22Rv1 (cell line): ENCODE measurements at regions not wholly inside any gene's neighbourhood (a gene's known extent, or its start where the extent isn't known, plus 50 kb on each side); places are given as distances from the start of the nearest gene placed in this dataset.

Source experiments
- H3K27ac ChIP-seq: fragments of 450-650 bp; 2 replicates; pipeline ENCODE4 v1.5.1; 2017
- CTCF ChIP-seq: fragments of 450-650 bp; IDR thresholded peaks from 2 replicates; pipeline ENCODE4 v1.5.1; 2017; ENCODE audit warnings: mild to moderate bottlenecking
- ZFX ChIP-seq: fragments of 450-650 bp; IDR thresholded peaks from 2 replicates; pipeline ENCODE4 v1.6.1; 2017; ENCODE audit warnings: antibody characterized with exemption, borderline replicate concordance

GRCh38 chr10:37576154-37576553 is 281.3 kb downstream of the ZNF248 start:
- no peak for TF ChIP-seq ZFX
- no peak for TF ChIP-seq CTCF
- H3K27ac ChIP-seq, result no peak overlapping the region

- H3K27ac ChIP-seq, result no peak overlapping the region
- TF ChIP-seq ZFX, result no peak
- no peak for TF ChIP-seq CTCF
Measured at GRCh38 chr10:37572206-37572605, 285.2 kb downstream of the ZNF248 start.

GRCh38 chr10:37566332-37566731 is 291.1 kb downstream of the ZNF248 start:
- H3K27ac ChIP-seq, result no peak overlapping the region
- no peak for TF ChIP-seq CTCF
- TF ChIP-seq ZFX, result no peak

- TF ChIP-seq ZFX (no peak), CTCF (no peak)
- H3K27ac ChIP-seq, result no peak overlapping the region
Measured at GRCh38 chr10:37563715-37564108, 293.7 kb downstream of the ZNF248 start.

- TF ChIP-seq CTCF, result no peak
- TF ChIP-seq ZFX, result no peak
- H3K27ac ChIP-seq, result no peak overlapping the region
Measured at GRCh38 chr10:37563107-37563714, 294.2 kb downstream of the ZNF248 start.

GRCh38 chr10:37552881-37553280 is 304.5 kb downstream of the ZNF248 start:
- H3K27ac ChIP-seq, result no peak overlapping the region
- TF ChIP-seq ZFX (no peak), CTCF (no peak)

- no peak overlapping the region for H3K27ac ChIP-seq
- TF ChIP-seq CTCF (no peak), ZFX (no peak)
Measured at GRCh38 chr10:37549054-37549453, 308.4 kb downstream of the ZNF248 start.
